GM19372 (cell line): ENCODE measurements at regions not wholly inside any gene's neighbourhood (a gene's known extent, or its start where the extent isn't known, plus 50 kb on each side); places are given as distances from the start of the nearest gene placed in this dataset.
"Not testable (repeated sequence)": the region's sequence is repeated elsewhere in the genome, so short reads cannot be mapped to it uniquely, and the experiment has no call there.

Source experiments
- ATAC-seq: cut with Tn5 transposase; IDR thresholded peaks from one replicate; pipeline ENCODE4 v1.9.1; 2021; ENCODE audit warnings: mild to moderate bottlenecking, low read depth, moderate library complexity; ENCODE audit not compliant: unreplicated experiment

DNA sequence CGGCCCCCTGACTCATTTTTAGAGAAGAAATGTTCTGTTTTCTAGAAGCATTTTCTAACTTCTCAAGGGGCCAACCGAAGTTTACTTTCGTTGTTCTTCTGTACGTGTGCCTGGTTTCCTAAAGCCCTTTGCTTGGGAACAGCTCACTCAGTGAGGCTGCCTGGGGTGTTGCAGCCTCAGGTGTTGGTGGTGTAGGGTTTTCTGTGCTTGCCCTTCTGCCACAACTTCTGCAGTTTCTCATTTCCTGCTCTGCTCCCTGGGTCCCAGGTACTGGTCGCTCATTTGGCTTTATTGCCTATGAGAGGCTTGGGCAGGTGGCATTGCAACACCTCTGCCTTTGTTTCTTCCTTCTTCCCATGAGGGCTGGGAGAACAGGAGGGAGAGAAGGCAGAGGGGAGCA, 278.3 kb downstream of the SOX4 start:
- ATAC-seq = no peak

DNA sequence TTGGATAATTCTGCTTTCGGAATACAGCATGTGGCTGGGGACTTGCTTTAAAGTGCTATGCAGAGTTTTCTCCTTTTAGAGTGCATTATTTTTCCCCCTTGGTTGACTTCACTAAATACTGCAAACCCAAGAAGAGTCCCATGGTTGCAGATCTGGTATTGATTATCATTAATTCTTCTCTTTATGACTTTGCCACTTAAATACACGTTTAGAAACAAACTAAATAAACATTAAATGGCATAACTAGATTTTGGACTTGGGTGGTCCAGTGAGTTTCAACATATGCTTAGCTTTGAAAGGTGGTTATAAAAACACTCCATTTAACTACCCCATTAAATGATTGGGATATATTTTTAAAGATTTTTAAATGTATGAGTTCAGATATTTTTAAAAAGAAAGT, 279.2 kb downstream of the SOX4 start:
- no peak for ATAC-seq

DNA sequence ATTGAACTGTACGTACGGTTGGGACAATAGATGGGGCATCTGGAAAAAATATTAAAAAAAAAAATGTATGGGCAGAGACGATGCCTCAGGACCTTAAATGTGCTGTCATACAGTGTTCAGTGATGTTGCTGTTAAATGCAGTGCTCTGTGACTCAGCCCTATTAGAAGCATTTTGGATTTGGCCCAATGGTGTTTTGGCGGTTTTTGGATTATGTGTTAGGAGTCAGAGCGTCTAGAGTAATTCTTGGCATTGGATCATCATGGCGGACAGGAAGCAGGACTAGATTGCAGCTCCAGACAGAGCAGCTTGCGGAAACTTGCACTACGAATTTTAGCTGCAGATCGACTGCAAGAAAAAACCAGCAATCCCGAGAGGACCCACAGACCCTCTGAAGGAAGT, 280.0 kb downstream of the SOX4 start:
- no peak for ATAC-seq

DNA sequence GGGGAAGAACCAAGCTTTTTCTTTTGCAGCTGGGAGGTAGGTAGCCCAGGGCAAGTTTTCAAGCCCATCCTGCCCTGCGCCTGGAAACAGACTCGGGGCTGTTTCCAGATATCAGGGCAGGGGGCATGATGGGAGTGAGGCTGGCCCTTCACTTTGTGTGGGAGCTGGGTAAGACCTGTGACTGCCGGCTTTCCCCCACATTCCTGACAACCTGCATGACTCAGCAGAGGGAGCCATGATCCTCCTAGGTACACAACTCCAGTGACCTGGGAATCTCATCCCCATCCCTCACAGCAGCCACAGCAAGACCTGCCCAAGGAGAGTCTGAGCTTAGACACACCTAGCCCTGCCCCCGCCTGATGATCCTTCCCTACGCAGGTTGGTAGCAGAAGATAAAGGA, 280.8 kb downstream of the SOX4 start:
- no peak for ATAC-seq

DNA sequence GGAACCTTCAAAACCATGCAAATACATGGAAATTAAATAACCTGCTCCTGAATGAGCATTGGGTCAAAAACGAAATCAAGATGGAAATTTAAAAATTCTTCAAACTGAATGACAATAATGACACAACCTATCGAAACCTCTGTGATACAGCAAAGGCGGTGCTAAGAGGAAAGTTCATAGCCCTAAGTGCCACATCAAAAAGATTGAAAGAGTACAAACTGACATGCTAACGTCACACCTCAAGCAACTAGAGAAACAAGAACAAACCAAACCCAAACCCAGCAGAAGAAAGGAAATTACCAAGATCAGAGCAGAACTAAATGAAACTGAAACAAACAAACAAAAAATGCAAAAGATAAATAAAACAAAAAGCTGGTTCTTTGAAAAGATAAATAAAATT, 283.5 kb downstream of the SOX4 start:
- not testable (repeated sequence) for ATAC-seq

DNA sequence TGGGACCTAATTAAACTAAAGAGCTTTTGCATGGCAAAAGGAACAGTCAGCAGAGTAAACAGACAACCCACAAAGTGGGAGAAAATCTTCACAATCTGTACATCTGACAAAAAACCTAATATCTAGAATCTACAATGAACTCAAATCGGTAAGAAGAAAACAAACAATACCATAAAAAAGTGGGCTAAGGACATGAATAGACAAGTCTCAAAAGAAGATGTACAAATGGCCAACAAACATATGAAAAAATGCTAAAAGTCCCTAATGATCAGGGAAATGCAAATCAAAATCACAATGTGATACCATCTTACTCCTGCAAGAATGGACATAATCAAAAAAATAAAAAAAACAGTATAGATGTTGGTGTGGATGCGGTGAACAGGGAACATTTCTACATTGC, 286.7 kb downstream of the SOX4 start:
- ATAC-seq = not testable (repeated sequence)

DNA sequence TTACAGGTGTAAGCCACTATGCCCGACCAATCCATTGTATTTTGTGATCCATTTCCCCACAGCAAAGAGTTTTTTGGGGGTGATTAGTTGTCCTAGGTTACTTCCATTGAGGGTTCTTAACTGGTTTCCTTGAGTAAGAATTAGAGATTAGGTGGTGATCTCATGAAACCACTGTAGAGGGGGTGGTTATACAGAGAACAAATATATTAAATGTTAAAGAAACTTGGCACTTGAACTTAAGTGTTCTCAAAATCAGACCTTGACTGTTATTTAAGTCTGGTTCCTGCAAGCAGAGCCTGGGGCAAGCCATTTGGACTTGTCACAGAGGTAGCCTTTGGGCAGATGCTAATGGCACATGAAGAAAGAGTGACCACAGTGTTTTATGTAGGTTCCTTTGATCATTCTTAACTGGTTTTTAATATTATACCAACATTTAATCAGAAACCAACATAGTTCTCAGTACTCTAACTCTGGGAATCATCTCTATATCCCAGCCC, 288.5 kb downstream of the SOX4 start:
- no peak for ATAC-seq

DNA sequence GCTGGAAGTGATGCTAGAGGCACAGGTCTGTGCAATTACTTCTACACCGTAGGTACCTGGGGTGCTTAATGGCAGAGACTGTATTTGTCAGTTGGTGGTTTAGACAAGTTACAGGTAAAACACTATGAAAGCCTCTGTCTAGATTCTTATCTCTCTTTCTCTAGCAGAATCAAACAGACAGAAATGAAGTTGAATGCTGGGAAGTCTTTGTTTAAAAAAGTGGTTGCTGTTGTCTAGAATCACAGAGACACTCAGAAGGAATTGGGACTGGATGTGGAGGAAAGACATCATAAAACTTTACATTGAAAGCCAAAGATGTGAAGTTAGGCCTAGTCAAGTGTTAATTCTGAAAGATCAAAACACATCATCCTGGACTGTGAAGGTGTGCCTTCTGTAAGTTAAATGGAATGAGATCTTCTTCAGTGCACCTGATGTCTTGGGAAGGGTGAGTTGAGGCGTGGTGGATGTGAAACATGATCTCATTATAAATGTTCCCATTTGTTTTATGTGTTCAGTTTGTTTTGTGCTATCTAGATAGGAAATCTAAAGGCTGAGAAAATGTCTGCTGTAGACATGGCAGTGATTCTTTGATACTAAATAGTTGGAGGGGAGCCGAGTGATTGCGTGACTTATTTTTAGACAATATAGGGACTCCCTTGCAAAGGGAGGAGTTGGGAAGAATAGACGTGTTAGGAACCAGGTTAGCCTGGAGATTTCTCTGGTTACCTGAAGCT, 290.2 kb downstream of the SOX4 start:
- ATAC-seq = no peak

DNA sequence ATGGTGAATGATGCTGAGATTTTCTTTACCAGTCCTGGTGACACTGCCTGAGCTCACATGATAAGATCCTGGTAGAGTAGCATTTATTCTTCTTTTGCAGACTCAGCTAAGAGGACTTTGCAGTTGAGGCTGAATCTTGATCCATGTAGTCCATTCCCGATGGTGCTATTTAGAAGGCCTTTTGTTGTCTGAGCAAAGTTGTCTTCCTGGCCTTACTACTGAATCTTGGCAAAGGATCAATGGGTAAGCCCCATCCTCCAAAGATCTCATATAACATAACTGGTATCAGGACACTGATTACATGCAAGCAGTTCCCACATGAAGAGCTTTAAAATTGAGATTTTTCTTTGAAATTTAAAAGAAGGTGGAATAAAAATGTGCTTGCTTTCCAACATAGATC, 291.6 kb downstream of the SOX4 start:
- ATAC-seq = no peak

DNA sequence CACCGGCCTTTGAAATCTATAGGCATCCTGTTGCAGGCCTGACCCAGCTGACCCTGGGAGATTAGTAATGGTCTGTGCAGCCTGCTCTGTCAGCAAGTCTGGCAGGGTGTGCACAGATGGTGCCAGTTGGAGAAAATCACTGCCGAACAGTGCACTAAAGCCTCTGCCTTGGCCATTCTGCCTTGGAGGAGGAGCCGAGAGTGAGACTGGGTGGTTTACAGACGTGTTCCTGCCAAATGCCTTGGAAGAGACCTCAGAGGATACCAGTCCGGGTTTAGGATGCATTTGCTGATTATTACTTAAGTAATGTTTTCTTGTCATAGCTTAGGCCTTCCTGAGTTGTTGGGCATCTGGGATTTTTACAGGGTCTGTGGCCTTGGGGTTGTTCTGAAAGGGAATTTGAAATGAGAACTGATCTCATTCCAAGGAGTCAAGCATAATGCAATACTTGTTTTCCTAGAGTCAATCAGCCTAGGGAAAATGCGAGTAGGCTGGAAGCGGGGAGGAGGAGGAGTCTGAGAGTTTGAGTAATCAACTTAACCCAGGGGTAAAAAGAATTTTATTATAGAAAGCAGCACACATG, 292.1 kb downstream of the SOX4 start:
- ATAC-seq = no peak

DNA sequence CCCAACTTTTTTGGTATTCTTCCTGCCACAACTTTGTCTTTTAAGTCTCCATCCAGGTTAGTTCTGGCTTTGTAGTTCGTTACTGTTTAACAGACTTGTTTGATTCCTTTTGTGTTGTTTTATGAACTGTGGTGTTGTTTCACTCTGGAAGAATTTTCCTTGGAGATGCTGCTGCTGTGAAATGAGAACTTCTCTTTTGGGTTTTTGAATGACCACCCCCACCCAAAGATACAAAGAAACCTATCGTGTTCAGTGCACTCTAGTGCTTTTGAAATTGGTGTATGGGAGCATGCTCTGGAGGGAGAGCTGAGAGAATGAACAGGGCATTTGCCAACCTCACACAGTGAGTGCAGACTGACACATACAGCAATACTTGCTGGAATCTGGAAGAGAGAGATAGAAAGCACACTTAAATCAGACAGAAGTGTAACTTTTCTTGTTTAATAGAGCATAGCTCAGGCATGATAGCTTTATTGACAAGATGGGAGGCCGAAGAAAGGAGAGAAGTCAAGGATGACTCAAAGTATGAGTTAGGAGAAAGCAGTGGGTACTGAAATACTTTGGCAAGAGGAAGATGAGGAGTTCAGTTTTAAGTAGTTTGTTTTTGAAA, 293.1 kb downstream of the SOX4 start:
- ATAC-seq = no peak

DNA sequence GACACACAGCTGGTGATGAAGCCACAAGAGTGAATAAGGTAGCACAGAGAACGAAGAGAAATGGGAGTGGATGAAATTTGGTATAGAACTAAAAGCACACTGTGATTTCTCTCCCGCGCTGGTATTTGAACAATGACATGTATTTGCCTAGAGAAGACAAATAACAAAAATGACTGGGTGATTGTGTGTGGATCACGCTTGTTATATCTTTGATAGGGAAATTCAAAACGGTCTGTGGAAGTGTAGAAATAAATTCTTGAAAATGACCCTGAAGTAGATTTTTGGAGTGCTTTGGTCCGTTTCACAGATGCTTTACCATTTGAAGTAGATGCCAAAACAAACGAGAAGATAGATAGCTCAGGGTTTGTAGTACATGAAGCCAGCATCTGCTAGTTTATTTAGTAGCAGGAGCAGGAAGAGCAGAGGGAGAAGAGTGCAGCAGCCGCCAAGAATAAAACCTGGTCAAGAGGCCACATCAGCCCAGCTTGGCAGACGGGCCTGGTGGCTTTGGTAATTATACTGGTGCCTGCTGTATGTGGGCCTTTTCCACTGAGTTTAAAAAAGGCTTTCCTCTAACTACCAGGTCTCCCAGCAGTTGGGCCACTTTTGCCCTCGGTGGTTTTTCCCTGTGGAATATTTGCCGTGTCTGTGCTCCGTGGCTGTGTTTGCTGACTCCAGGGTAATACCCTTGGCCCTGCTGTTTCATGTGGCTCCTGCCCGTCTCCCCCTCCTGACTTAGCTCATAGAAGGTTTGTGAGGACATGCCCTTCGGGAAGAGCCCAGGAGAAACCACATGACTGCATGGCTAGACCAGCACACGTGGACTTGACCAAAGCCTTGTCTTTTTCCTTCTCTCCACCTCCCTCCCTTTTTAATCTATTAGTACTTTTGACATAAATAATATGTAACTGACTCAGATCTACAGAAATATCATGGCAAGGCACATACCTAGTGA, 294.0 kb downstream of the SOX4 start:
- no peak for ATAC-seq

DNA sequence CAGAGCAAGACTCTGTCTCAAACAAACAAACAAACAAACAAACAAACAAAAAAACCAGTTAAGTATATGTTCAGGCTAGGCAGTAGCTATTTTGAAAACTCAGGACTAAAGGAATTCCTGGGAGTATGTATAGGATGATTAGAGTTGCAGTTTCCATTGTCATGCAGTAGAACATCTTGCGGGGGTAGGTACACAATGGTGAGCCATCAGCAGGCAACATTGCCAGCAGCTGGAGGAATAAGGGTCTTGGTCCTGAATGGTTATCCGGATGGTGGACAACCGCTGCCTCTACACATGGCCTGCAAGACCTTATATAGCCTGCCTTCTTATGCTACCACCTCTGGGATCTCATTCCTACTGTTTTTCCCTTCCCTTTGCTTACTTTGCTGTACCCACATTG, 297.5 kb downstream of the SOX4 start:
- ATAC-seq = no peak

DNA sequence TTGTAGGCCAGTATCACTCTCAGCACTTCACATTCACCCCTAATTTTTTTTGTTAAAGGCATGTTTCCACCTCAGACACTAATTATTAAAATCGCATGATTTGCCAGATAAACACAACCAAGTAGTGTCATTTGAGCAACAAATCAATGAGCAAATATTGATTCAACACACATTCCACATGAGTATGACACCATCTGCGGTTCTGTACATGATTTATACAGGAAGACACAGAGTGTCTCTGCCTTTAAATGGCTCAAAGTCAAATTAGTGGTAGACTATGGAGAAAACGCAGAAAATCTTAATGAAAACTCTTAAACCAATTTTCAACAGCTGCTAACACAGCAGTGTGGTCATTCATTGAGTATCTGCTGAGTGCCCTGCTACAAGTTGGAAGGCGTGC, 300.2 kb downstream of the SOX4 start:
- ATAC-seq = no peak

DNA sequence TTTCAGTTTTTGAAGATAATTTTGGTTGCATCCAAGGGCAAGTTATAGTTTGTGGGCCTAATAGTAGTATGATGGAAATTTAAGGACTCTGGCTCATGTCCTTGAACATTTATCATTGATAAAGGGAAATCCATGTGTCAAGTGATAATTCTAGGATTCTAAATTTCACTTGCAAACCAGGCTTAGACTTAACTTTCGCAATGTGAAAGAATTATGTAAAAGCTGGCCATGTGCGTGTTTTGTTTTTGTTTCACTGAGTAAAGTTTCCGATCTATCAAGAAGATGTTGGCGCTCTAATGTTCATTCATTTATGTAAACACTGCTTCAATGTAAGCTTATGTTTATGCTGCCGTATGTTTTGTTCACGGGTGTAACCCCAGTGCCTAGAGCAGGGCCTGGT, 302.0 kb downstream of the SOX4 start:
- ATAC-seq = no peak

DNA sequence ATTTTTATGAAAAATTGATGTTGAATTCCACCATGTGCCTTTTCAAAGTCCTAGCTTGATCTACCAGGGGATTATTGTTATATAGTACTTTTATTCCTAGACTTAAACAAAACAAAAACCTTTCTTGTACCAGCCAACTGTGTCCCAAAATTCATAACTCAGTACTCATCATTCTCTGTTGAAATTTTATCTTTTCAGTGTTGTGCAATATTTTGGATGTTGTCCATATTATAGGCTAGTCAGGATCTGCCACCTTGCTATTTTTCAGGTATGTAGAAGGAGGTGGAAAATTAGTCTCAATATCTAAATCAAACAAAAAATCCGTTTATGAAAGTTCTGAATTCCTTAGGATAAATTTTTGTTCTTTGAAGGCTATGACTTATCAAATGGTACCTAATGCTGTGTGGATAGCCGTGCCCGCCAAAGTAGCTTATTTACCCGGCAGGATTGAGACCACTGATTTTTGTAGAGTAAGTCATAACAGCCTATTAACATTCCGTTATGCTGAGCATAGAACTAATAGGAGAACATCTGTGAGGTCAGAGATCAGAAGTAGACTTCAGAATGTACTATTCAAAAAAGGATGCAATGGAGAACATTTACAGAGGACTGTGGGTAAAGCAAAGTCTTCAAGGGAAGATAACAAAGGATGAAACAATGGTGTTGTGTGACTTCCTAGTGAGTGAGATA, 304.7 kb downstream of the SOX4 start:
- ATAC-seq = no peak

DNA sequence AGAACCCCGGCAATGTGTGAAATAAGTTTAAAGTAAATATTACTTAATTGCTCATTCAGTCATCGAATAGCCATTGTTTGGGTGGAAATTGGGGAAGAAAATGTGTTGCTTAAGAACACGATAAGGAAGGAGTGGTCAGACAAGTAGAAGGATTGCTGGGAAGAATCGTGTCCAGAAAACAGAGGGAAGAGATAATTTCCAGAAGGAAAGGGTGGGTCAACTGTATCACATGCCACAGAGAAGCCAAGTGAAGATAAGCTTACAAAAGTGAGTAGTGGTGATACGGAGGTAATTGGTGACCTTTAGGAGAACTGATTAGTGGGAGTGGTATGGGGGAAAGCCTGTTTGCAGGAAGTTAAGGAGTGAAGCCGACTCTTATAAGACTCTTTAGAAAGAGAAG, 306.2 kb downstream of the SOX4 start:
- no peak for ATAC-seq

DNA sequence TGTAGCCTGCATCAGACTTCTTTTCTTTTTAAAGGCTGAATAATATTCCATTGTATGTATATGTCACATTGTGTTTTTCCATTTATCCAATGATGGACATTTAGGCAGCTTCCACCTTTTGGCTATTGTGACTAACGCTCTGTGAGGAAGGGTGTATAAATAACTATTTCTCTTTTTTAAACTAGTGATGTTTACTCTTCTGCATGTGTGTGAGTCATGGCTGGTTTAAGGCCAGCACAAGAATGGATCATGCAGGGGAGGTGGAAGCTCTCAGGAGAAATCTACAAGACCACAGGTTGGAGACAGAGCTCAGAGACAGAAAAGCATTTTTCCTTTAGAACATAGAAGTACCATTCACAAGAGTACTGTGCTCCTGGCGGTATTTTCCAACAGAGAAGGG, 307.2 kb downstream of the SOX4 start:
- no peak for ATAC-seq

DNA sequence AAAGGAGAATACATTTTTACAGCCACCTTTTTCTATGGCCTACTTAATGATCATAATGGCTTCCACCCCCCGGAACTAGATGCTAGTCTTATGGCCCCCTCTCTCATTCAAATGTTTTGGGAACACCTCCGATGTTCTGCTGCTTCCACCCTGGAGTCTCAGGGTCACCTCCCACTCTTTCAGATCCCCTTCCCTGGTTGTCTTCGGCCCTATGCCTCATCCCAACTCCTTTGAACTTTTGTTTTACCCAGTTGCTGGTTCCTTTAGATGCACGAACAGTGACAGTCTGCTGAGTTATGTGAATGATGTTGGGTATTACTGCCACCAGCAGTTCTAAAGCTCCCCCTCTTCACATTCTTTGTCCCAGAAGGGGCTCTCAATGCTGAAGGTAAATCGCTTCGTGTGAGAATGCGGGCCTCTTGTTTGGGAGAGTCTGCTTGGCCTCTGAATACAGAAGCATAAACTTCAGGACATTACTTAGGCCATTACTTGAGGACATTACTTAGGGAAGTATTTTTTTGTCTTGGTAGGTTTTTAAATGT, 309.1 kb downstream of the SOX4 start:
- no peak for ATAC-seq

DNA sequence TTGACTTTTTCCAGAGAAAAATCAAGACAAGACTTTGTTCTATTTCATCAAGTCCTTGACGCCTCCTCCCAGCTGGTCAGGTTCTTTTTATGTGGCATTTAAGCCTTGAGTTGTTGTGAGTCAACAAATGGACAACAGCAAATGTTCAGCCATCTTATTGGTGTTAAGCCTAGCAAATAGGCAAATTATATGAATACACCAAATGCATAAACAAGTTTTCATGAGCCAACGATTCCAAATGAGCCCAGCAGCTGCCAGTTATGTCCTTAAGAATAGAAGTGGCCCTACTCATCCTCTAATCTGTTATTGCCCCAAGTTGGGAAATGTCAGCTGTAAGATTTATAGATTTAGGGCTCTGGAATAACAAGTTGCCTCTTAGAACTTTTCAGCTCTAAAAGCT, 312.0 kb downstream of the SOX4 start:
- ATAC-seq = no peak
